Ramos (cell line): ENCODE measurements at regions not wholly inside any gene's neighbourhood (a gene's known extent, or its start where the extent isn't known, plus 50 kb on each side); places are given as distances from the start of the nearest gene placed in this dataset.
"Not testable (repeated sequence)": the region's sequence is repeated elsewhere in the genome, so short reads cannot be mapped to it uniquely, and the experiment has no call there.

Source experiments
- in situ Hi-C: fragments of 300-500 bp; cut with MboI; formaldehyde crosslinking; loops from one replicate; pipeline ENCODE4 v1.14.3; 2022; ENCODE audit warnings: low sequenced_read_pairs; ENCODE audit not compliant: unreplicated experiment

- in situ Hi-C loops = no loop called here
These were observed 296.3 kb upstream of the KLF3 start for GRCh38 chr4:38367642-38368174.

GRCh38 chr4:38368613-38369012 lies 295.4 kb upstream of the KLF3 start:
- in situ Hi-C loops = no loop called here

- in situ Hi-C loops = no loop called here
These were observed 292.6 kb upstream of the KLF3 start for GRCh38 chr4:38371391-38371851.

- in situ Hi-C loops = no loop called here
These were observed 290.6 kb upstream of the KLF3 start for GRCh38 chr4:38373375-38373774.

GRCh38 chr4:38377195-38377594 lies 286.8 kb upstream of the KLF3 start:
- in situ Hi-C loops = no loop called here

GRCh38 chr4:38378478-38378877 lies 285.5 kb upstream of the KLF3 start:
- in situ Hi-C loops = no loop called here

- in situ Hi-C loops = no loop called here
These were observed 282.2 kb upstream of the KLF3 start for GRCh38 chr4:38381788-38382187.

- in situ Hi-C loops = no loop called here
These were observed 281.5 kb upstream of the KLF3 start for GRCh38 chr4:38382520-38382919.

- in situ Hi-C loops = no loop called here
These were observed 280.3 kb upstream of the KLF3 start for GRCh38 chr4:38383646-38384121.

- in situ Hi-C loops = no loop called here
These were observed 278.6 kb upstream of the KLF3 start for GRCh38 chr4:38385093-38386004.

GRCh38 chr4:38386005-38386551 lies 277.9 kb upstream of the KLF3 start:
- in situ Hi-C loops = no loop called here

GRCh38 chr4:38386654-38387188 lies 277.3 kb upstream of the KLF3 start:
- in situ Hi-C loops = no loop called here

GRCh38 chr4:38387348-38387747 lies 276.7 kb upstream of the KLF3 start:
- in situ Hi-C loops = no loop called here

GRCh38 chr4:38387819-38388218 lies 276.2 kb upstream of the KLF3 start:
- in situ Hi-C loops = no loop called here

GRCh38 chr4:38388907-38389306 lies 275.1 kb upstream of the KLF3 start:
- in situ Hi-C loops = not testable (repeated sequence)

GRCh38 chr4:38390969-38391545 lies 272.9 kb upstream of the KLF3 start:
- in situ Hi-C loops = no loop called here

- in situ Hi-C loops = no loop called here
These were observed 271.7 kb upstream of the KLF3 start for GRCh38 chr4:38392223-38392855.

GRCh38 chr4:38396091-38396490 lies 267.9 kb upstream of the KLF3 start:
- in situ Hi-C loops = no loop called here

- in situ Hi-C loops = no loop called here
These were observed 267.0 kb upstream of the KLF3 start for GRCh38 chr4:38396845-38397547.

GRCh38 chr4:38400946-38401345 lies 263.1 kb upstream of the KLF3 start:
- in situ Hi-C loops = no loop called here
